ENCODE measurements at regions not wholly inside any gene's neighbourhood (a gene's known extent, or its start where the extent isn't known, plus 50 kb on each side); places are given as distances from the start of the nearest gene placed in this dataset.
A peak's percentile ranks its signal among the peaks of the same experiment; 100 is the strongest.

DNA sequence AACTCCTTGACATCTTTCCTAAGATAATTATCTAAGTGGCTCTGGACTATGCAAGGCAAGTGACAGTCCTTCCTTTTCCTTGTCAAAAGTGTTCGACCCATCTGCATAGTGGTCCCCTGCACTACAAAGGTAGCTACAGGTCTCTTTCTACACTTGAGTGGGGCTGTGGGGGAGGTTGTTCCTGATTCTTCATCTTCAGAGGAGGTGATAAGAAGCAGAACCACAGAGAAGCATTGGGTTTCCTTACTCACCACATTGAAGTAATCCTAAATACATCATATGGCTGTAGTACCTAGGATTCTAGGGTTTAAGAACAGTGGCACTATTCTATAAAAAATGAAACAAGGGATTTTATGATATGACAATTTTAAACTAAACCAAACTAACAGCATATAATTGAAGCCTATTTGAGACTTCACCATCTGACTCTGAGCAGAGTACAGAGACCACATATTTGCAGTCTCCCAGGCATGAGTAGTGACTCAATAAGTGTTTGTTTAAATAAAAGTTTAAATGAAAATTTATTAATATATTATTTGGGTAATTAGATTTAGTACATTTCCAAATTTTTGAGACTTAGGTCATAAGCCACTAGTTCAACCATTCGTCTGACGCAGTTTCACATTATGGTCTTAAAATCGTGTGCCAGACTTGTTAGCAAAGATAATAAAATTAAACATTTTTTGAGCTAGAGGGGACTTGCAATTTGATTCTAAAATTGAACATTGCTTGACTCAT is 54.9 kb upstream of the NEK7 start:
- Histone ChIP-seq H3K27ac (no peak overlapping the region), H3K4me1 (peaks cover 0 to 6% of the 10 kb centered on the region in 2 donors), H3K9me3 (no peaks in the 10 kb centered on the region), H3K27me3 (no peaks in the 10 kb centered on the region), H3K4me3 (no peak overlapping the region), H3K36me3 (no peaks in the 10 kb centered on the region)
- TF ChIP-seq, protein P1, sequence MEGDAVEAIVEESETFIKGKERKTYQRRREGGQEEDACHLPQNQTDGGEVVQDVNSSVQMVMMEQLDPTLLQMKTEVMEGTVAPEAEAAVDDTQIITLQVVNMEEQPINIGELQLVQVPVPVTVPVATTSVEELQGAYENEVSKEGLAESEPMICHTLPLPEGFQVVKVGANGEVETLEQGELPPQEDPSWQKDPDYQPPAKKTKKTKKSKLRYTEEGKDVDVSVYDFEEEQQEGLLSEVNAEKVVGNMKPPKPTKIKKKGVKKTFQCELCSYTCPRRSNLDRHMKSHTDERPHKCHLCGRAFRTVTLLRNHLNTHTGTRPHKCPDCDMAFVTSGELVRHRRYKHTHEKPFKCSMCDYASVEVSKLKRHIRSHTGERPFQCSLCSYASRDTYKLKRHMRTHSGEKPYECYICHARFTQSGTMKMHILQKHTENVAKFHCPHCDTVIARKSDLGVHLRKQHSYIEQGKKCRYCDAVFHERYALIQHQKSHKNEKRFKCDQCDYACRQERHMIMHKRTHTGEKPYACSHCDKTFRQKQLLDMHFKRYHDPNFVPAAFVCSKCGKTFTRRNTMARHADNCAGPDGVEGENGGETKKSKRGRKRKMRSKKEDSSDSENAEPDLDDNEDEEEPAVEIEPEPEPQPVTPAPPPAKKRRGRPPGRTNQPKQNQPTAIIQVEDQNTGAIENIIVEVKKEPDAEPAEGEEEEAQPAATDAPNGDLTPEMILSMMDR (IDR thresholded peaks at IDR 0.05) = no peak
- no peak for DNase-seq (ENCODE audit: low spot score)

DNA sequence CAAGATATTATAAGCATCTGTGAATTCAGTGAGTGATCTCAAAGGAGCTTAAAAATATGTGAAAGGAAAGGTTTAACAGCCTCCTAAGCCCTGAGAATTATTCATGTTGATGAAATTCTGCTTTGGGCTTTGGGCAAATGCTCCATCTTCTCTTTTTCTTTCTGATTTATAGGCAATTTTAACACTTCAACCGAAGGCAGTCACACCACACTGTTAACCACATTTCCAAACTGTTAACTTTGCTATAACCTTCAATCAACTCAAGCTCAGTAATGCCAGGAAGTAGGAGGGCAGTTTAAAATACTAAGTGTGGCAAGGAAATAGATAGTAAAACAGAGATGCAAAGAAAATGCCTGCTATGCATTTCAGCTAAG is 54.4 kb upstream of the NEK7 start:
- H3K4me1 ChIP-seq = peaks cover 0 to 6% of the 10 kb centered on the region in 2 donors
- no peaks in the 10 kb centered on the region for H3K9me3 ChIP-seq
- DNase-seq (ENCODE audit: low spot score) = no peak
- no peaks in the 10 kb centered on the region for H3K27me3 ChIP-seq
- H3K27ac ChIP-seq = no peak overlapping the region
- no peak overlapping the region for H3K4me3 ChIP-seq
- TF ChIP-seq, protein P1 (IDR thresholded peaks at IDR 0.05) = no peak
- no peaks in the 10 kb centered on the region for H3K36me3 ChIP-seq

DNA sequence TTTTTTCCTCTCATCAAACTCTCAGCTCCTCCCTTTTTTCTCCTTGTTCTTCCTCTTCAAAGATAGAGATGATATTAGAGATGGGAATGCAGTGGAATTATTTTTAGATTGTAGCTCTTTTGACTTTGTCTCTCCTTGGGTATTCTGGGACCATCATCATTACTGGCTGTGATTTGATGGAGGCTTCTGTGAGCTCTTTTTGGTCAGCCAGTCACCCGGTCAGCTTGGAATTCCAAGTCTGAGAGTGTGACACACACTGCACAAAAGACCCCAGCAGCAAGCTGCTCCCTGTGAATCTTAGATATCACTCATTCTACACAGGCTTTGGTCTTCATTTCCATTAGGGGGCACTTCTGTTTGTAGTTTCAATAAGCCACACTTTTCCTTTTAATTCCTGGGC is 51.6 kb upstream of the NEK7 start:
- TF ChIP-seq, protein P1 (IDR thresholded peaks at IDR 0.05) = no peak
- Histone ChIP-seq H3K27ac (peak overlapping the region in 1 of 2 donors; percentile 8), H3K27me3 (no peaks in the 10 kb centered on the region), H3K36me3 (no peaks in the 10 kb centered on the region), H3K4me3 (no peak overlapping the region), H3K4me1 (peaks cover 0 to 6% of the 10 kb centered on the region in 2 donors), H3K9me3 (no peaks in the 10 kb centered on the region)
- DNase-seq (ENCODE audit: low spot score) = no peak

DNA sequence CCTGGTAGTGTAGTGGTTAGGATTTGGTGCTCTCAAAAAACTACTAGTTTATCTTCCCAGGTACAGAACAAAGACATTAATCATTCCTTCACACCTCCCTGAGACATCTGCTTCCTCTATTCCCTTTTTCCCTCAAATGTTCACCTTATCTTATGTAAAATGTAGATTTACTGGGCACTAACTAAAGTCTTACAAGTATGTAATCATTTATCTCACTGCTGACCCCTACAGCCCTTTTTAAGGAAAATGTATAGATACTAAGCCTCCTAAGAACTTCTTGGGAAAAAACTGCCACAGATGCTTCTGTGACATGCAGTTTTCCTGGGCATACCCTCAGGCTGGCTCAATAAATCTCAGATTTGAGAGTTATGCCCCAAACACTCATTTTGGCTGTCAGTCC is 50.8 kb upstream of the NEK7 start:
- Histone ChIP-seq H3K27me3 (no peaks in the 10 kb centered on the region), H3K9me3 (no peaks in the 10 kb centered on the region)
- TF ChIP-seq, protein P1 (IDR thresholded peaks at IDR 0.05) = no peak

More for the DNA sequence above, 50.8 kb upstream of the NEK7 start:
- H3K4me3 ChIP-seq = no peak overlapping the region
- H3K36me3 ChIP-seq = no peaks in the 10 kb centered on the region
- DNase-seq (ENCODE audit: low spot score) = no peak
- no peak overlapping the region for H3K27ac ChIP-seq
- H3K4me1 ChIP-seq = peaks cover 0 to 6% of the 10 kb centered on the region in 2 donors
